ENCODE measurements at regions not wholly inside any gene's neighbourhood (a gene's known extent, or its start where the extent isn't known, plus 50 kb on each side); places are given as distances from the start of the nearest gene placed in this dataset.

DNA sequence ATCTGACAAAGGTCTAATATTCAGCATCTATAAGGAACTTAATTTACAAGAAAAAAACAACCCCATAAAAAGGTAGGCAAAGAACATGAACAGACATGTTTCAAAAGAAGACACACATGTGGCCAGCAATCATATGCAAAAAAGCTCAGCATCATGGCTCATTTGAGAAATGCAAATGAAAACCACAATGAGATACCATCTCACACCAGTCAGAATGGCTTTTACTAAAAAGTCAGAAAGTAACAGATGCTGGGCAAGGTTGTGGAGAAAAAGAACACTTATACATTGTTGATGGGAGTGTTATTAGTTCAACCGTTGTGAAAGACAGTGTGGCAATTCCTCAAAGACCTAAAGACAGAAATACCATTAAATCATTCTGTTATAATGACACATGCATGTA is 289.9 kb upstream of the MMS22L start:
- no peak for DNase-seq (ENCODE audit: low read depth, low spot score)

DNA sequence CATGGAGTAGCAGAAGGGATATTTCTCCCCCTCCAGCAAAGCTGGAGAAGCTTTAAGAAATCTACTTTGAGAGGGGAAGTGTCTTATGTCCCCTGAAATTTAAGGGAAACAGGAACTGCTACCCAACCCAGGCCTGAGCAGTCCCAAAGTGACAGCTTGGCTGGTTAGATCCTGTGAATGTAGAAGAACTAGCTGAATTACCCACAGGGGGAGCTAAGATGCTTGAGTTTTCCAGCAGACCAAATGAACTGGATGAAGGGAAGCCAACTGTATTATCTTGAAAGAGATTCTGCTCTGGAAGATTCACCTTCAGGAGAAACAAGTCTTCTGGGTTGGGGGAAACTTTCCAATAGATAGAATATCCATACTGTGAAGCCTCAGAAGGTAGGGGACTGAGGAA is 303.3 kb upstream of the MMS22L start:
- DNase-seq (ENCODE audit: low read depth, low spot score) = no peak

DNA sequence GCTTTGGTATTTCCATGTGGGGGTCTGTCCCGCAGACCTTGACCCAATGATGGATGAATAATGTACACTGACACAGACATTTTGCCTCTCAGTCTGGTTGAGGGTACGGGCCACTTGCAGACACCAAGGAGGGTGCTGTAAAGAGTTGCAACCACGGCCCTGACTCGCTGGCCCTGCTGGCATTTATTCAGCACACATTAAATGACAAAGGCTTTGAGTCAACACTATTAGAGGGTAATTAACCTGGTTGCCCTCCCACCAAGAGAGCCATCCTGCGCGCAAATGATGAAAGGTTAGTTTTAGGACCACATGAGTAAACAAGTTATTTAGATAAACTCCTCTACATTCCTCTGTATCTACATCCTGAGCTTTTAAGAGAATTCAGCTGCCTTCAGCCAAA is 308.9 kb upstream of the MMS22L start:
- DNase-seq (ENCODE audit: low read depth, low spot score) = no peak

DNA sequence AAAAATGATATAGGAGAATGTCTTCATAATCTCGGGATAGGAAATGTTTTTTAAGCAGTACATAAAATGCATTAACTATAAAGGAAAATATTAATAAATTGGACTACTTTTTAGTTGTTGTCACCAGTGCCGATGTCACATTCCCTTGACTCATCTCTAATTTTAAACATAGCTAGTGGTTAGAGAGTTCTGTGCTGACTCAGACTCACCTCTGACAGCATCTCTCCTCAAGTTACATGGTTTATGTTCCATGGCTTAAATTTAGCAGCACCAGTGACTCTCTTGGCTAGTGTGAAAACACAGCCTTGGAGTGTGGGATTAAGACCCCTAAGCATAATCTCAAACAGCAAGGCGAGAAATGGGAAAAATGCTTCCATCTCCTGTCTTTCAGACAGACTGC is 311.8 kb upstream of the MMS22L start:
- DNase-seq (ENCODE audit: low read depth, low spot score) = no peak

DNA sequence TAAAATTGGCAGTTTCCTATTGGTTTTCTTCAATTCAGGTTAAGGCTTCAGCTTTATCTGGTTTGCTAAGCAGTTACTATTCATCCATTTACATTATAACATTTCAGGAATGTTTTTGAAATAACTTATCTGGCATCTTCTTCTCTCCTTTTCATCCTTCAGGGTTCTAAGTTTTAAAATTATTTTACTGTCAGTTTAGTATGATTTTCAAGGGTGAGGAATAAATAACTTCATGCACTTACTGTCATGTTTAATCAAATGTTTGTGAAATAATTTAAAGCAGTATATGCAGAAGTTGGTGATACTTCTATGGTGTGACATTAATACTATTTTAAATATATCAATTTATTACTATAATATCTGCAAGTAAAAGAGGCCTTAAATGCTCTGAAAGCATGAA is 338.1 kb upstream of the MMS22L start:
- no peak for DNase-seq (ENCODE audit: low read depth, low spot score)

DNA sequence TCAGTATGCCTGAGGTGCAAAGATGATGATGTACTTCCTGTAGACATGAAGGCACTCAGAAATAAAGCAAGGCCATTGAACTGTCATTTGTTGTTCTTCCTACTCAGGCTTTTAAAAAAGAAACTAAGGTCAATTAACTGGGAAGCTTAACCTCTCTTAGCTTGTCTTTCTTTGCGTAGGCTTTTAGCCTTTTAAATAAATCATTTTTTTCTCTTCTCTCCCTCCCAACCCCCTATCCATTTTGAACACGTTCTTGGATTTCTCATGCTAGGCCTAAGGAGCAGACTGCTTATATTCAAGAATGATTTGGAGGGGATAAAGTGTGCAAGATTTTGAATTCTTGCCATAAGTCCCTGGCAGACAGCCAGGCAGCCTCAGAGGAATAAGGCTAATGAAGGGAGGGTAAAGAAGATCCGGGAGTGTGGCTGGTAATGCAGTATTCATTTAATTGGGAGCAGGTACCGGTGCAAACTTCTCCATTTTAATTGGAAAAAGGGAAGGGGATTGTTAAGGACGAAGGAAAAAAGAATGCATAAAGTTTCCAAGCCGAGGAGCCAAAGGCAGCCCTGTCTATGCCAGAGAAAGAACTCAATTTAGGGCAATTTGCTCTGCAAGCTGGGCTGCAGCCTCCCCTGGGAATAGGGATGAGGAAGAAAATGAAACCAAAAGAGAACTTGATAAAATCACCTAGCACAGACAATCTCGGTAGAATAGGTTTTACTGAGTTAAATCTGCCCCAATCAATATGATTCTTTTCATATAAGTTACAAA is 343.8 kb upstream of the MMS22L start:
- DNase-seq (ENCODE audit: low read depth, low spot score) = no peak

DNA sequence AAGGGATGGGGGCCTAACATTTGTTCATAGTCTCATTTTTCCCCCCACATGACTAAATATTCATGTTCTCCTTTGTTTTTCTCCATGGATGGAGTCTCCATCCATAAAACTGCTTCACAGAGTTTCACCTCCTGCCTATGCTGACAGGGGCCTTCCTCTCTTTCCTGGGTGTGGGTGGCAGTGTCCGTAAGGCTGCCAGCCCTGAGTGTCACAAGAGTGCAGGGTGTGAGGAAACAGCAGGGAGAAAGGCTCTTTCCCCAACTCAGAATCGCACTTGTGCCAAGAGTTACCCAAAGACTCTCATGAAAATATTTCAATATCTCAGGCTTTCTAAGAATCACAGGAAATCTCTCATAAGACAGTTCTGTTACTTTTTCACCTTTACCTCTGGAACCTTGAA is 346.2 kb upstream of the MMS22L start:
- DNase-seq (ENCODE audit: low read depth, low spot score) = no peak

DNA sequence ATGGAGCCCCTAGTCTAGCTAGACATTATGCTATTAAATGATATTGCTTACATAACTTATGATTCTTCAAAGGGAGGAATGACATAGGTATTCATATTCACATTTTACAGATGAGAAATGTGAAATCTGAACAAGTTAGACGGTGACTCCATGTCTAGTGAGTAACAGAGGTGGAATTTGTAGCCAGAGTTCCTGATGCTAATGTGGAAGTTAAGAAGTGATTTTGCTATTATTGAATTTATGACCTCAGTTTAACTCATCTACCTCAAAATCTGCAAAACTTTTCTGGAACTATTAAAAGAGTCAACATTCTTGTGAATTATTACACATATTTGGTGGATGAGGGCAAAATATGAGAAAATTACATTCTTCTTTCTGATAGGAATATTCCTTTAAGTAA is 347.6 kb upstream of the MMS22L start:
- DNase-seq (ENCODE audit: low read depth, low spot score) = no peak

DNA sequence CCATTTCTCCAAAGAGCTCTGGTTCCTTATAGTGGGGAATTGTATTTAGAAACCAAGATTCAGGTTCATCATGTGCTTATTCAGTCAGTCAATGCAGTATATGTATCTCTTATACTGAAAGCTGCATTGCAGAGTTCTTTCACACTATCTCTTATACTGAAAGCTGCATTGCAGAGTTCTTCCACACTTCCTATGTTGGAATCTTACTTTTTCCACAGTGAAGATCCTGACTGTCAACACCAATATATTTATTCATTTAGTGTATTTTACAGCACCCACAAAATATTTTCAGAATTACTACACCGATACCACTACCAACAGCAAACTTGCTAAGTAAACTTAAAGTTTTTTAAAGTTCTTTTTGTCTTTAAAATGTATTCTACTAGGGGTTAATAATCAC is 349.3 kb upstream of the MMS22L start:
- no peak for DNase-seq (ENCODE audit: low read depth, low spot score)

DNA sequence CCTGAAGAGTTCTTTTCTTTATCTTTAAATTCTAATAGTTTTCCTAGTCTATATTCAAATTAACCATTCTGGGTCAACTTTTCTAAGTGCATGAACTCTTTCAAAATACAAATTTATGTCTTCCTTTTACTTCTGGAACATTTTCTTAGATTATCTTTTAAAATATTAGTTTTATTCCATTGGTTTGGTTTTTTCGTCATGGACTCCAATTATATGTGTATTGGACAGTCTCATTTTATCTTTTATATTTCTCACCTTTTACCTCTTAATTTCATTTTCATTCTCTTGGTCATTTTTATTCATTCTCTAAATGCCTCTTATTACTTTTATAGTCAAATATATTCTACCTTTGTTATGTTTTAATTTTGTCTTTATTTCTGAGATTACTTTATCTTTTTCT is 356.7 kb upstream of the MMS22L start:
- no peak for DNase-seq (ENCODE audit: low read depth, low spot score)

DNA sequence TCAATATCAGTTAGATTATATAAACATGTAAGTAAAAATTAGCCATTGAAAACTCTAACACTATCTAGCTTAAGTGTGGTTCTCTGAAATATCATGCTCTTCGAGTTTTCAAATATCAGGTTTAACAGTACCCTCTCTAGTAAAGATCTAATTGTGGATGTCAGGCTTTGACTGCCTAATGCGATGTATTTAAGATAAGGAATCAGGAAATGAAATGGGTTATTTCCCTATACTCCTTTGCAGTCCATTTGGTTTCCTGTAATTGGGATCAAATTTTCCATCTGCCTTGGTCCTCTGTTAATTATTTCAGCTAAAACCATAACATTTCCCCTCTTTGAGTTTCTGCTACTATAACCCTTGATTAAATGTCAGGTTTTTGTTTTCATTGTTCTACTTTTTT is 361.3 kb upstream of the MMS22L start:
- no peak for DNase-seq (ENCODE audit: low read depth, low spot score)

DNA sequence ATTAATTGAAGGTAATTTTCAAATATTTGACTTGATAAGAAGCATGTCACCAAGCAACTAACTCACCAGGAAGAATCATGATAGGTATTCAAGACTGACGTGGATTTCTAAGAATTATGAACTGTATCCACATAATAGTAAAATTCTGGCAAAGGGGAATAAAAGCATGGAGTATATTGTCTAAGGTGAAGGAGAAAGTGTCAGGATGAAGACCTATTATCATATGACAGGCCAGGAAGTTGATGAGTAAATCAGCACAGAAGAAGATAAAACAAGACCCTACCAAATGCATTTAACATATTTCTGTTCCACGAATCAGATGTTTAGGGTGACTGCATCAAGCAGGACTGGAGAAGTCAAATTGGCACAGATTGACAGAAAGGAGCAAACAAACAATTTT is 362.7 kb upstream of the MMS22L start:
- DNase-seq (ENCODE audit: low read depth, low spot score) = no peak

DNA sequence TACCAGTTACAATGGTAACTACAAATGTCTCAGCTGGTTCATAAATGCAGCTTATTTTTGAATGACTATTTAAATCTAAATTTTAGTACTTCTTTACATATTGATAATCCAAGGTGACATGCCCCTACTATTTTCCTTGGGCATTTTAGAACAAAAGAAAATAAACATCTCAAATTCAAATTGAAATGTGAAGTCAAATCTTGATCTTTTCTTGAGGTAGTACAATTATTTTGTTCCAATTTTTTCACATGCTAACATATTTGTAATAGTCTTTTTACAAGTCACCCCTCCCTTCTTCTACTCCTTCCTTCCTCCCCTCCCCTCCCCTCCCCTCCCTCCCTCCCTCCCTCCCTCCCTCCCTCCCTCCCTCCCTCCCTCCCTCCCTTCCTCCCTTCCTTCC is 370.1 kb upstream of the MMS22L start:
- DNase-seq (ENCODE audit: low read depth, low spot score) = no peak

DNA sequence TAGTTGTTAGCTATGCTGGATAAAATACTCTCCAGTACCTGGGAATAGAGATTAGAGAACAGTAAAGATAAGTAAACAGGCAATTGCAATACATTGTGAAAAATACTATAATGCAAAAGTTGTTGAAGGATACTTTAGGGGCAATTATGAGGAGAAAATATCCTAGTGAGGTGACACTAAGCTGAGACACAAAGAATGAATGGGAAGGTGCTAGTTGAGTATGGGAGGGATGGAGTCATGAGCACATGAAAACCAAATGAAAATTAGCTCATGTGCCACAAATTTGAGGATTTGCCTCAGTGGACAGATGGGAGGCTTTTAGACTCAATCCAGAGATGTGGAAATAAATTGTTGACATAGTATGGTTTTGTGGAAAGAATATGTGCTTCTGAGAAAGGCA is 370.5 kb upstream of the MMS22L start:
- DNase-seq (ENCODE audit: low read depth, low spot score) = no peak

DNA sequence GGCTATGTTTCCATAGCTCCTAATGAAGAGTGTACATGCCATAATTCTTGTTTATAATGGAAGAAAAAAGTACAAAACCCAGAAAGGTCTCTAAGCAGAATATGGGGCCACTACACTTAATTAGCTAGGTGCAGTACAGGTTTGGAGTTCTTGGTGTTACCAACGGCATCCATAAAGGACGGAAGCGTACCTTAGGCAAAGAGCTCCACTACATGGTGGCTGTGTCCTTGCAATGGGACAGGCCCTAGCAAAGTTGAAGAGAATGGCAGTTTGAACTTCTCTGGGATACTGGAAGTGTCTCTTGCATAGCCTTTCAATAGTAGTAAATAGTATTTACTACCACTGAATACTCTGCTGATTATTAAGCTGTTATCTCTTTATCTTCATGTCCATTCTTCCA is 371.7 kb upstream of the MMS22L start:
- DNase-seq (ENCODE audit: low read depth, low spot score) = no peak

DNA sequence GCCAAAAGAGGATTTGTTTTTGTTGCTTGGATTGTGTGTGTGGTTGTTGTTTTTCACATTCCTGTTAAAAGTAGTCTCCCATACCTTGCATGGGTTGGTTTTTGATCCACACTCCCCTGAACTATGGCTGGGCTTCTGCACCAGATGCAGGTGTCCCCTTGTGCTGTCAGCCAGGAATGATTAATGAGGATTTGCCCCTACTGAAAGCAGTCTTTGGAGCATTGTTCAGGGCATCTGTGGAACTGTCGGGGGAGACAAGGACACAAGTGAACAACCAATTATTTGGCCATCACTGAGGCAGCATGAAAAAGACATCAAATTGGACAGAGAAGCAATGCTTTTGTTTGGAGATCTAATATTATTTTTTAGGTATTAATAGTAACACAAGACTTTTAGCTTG is 373.2 kb upstream of the MMS22L start:
- DNase-seq (ENCODE audit: low read depth, low spot score) = no peak

DNA sequence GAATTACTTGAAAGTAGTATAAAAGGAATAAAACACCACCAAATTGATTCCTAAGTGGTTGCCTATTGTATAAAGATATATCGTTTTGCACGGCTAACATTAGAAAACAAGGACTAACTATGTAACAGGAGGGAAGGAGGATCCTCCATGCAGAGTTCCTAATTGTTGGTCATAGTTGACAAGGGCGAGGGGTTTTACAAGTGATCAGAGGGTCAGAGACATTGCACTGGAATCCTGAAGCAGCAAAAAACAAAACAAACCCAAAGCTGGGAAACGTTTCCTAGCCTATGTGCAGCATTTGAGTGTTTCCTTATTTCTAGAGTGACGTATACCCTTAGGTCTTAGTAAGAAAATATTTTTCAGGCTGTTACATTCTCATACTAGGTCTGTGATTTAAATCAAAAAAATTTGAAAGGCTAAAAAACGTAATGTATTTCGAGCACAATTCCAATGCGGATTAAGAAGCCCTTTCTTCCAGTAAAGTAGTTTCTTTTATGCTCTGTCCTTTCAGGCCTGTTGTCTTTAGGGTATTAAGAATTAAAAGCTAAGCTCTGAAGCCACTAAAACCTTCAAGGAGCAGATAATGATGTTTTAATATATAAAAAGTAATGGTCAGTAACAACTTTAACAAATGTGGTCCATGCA is 373.8 kb upstream of the MMS22L start:
- DNase-seq (ENCODE audit: low read depth, low spot score) = no peak

DNA sequence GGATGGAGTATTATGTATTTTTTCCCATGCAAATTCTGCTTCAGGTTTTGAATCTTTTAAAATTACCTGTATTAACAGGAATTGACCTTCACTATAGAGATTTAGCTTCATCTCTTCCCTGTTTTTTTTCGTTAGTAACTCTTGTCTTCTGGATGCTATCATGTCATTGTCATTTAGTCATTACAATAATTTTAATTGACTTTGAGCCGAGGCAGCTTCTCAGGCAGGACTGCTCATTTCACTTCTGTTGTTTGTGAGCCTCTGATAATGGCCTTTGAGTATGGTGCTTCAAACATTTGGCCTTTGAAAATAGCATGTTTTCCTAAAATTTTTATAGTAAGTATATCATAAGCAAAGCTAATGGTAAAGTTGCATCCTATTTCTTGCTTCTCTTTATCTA is 375.1 kb upstream of the MMS22L start:
- DNase-seq (ENCODE audit: low read depth, low spot score) = no peak

DNA sequence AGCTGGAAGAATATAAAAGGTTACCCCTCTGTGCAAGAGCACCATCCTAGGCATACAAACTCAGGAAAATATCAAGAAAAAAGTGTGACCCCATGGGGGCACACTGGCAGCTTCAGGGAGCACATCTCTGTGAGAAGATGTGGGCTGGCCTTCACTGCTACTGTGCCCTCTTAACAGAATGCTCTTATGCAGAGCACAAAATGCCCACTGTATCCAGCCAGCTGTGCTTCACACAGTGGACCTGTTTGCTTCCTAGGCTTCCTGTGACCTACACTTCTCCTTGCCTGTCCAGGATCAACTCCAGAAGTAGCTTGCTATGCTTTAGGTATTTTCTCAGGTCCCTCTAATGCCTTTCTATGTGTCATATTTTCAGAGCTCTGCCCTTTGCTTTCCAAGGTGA is 380.2 kb upstream of the MMS22L start:
- no peak for DNase-seq (ENCODE audit: low read depth, low spot score)

DNA sequence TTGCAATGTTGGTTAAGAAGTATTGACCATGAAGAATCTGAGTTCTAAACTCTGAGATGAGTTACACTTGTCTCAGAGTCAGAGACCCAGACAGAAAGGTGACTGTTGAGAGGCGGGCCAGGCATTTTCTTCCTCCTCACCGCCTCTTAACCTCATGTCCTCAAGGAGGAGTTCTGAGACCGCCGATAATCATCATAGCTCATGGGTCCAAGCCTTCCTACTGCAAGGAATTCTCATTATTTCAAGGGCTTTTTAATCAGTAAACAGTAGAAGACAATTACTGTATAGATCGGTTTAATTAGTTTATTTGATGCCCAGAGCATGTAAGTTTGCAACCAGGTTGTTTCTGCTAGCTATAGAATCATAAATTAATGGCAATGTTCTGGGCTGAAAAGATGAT is 382.4 kb upstream of the MMS22L start:
- DNase-seq (ENCODE audit: low read depth, low spot score) = no peak

DNA sequence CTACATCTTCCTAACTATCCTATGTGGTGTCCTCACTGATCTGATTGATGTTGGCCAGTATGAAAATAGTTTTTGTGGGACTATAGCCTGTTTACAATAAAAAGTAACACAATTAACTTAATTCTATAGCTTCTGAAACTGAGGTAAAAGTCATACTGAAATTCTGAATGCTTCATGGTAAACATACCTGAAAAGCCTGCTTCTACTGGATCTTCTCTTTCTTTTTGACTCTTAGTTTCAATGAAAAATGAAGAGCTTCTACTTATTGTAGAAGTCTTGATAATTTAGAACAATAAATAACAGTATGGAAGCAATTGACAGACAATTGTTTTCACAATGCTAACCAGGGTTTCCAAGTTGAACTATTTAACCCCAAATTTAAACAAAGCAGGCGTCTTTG is 383.9 kb upstream of the MMS22L start:
- DNase-seq (ENCODE audit: low read depth, low spot score) = no peak

DNA sequence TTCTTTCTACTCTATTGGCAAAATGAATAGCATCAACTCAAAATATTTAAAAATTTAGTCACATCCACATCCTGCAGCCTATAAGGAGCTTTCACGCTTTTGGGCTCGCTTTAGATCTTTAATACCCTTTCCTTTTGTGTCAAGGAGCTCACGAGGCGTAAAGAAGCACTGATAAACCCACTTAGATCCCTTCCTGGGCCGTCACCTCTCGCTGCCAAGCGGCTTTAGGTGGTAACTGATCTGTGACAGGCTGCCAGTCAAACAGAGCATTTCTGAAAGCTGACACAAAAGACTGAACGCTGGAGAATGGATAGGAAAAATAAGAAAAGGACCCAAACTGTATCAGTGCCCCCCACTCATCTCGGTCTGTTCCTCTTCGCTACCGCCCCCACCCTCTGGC is 385.7 kb upstream of the MMS22L start:
- DNase-seq (ENCODE audit: low read depth, low spot score) = no peak

DNA sequence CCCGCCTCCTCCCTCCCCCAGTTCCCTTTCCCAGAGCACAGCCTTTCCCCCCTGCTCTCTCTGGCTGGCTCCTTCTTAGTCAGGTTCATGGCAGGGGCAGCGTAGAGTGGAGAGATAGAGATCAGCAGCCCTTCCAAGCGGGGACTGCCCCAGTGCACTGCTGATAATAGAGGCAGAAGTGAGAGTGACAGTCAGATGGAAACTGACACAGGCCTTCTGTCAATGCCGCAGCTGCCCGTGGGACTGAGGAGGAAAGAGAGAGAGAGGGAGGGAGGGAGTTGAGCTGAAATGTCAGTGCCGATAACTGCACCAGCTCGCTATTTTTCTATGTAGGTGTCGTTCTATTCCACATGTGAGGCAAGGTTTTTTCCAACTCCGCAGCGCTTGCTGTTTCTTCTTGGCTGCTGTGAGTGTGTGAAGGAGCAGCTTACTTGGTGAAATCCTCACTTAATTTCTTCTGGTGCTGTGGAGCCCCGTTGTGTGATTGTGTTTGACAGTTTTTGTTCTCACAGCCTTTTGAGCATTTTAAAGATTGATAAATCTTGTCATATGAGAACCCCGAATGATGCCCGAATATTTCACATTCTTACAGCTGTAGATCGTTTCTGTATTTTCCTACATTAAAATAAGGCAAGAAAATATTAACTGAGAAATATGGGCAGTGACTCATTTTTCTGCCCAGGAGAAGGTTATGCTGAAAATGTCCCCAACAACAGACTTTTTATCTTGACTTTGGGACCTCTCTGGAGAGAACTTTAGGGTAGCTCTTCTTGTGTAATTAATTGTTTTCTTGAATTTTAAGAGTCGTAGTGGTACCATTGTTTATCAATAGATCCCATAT is 386.4 kb upstream of the MMS22L start:
- no peak for DNase-seq (ENCODE audit: low read depth, low spot score)
